Right hindlimb (tissue), 1 donor: ENCODE measurements at regions not wholly inside any gene's neighbourhood (a gene's known extent, or its start where the extent isn't known, plus 50 kb on each side); places are given as distances from the start of the nearest gene placed in this dataset.
A peak's percentile ranks its signal among the peaks of the same experiment; 100 is the strongest.
"Not testable (repeated sequence)": the region's sequence is repeated elsewhere in the genome, so short reads cannot be mapped to it uniquely, and the experiment has no call there.

Experiments
- DNase-seq: peaks from one replicate; pipeline ENCODE4 v3.0.0-alpha.2; 2018

- no peak for DNase-seq
Measured at GRCh38 chr5:124614836-124615385, 131.5 kb downstream of the ZNF608 start.

- DNase-seq, result no peak
Measured at GRCh38 chr5:124614105-124614504, 132.3 kb downstream of the ZNF608 start.

- DNase-seq, result no peak
Measured at GRCh38 chr5:124613273-124613953, 133.0 kb downstream of the ZNF608 start.

DNA sequence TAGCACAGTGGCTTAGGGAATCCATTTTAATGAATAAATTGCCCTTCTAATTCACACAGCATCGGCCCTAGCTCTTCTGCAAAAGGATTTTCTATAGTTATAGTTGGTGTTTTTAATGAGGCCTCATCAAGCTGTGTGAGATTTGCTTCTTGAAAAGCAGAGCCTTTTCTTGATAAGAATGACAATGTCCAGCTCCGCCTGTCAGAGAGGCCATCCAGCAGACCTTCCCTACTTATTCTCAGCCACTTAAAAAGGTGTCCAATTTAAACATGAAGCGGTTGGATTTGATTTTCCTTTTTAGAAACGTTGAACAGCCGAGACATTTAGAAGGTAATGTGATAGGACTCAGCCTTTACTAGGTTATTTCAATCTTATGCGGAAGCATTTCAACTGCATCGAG lies 134.4 kb downstream of the ZNF608 start:
- DNase-seq, result no peak

- DNase-seq, result not testable (repeated sequence)
Measured at GRCh38 chr5:124611262-124611661, 135.2 kb downstream of the ZNF608 start.

GRCh38 chr5:124609685-124610084 lies 136.8 kb downstream of the ZNF608 start:
- not testable (repeated sequence) for DNase-seq

DNA sequence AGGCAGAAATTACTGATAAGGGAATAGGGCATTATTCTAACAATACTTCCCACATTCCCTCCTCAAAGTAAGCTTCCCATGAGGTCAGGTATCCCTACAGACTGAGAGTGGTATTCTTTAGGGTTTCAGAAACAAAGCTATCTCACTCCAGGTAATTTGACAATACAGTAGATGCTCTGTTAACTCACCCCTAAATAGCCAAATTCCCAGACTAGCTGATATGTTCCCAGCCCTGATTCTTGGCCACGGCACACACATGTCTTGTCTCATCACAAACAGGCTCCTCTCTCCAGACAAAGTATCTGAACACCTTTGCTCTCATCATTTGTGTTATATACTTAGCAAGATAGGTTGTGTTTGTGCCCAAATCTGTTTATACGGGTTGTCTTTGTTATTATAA lies 139.9 kb downstream of the ZNF608 start:
- DNase-seq, result no peak

- no peak for DNase-seq
Measured at GRCh38 chr5:124606093-124606492, 140.3 kb downstream of the ZNF608 start.

DNA sequence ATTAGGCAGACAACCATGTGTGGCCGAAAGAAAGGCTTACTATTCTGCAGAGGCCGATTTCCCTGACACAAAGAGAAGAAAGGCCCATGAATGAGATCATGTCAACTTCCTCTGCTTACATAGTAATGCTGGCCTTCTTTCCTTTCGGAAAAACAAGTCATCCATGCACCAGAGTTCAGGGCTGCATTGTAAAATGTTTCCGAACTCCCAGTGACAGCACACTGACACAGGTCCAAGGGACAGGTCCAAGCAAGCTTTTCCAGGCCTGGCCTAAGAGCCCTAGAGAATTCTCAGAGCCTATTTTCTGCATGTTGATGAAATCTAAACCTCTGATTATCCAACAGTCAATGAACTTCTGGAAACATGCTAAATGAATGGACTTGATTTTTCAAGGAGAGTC lies 140.9 kb downstream of the ZNF608 start:
- DNase-seq, result peak; percentile 92

DNA sequence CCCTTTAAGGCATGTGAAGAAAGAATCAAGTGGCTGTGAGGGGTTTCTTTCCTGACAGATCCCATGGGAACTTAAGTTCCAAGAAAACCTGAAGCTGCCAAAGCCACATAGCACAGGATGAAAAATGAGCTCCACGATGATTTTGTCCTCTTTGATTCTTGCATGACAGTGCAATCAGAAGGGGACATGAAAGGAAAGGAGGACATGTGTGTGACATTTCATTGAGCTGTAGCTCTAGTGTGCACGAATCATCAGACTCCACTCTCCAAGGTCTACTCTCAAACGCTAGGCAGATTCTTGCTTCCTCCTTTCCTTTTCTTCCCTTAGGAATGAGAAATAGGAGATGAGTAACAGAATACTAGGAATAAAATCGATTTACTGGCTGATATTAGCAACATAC lies 142.0 kb downstream of the ZNF608 start:
- DNase-seq, result peak; percentile 22

- DNase-seq, result no peak
Measured at GRCh38 chr5:124602925-124603650, 143.4 kb downstream of the ZNF608 start.

DNA sequence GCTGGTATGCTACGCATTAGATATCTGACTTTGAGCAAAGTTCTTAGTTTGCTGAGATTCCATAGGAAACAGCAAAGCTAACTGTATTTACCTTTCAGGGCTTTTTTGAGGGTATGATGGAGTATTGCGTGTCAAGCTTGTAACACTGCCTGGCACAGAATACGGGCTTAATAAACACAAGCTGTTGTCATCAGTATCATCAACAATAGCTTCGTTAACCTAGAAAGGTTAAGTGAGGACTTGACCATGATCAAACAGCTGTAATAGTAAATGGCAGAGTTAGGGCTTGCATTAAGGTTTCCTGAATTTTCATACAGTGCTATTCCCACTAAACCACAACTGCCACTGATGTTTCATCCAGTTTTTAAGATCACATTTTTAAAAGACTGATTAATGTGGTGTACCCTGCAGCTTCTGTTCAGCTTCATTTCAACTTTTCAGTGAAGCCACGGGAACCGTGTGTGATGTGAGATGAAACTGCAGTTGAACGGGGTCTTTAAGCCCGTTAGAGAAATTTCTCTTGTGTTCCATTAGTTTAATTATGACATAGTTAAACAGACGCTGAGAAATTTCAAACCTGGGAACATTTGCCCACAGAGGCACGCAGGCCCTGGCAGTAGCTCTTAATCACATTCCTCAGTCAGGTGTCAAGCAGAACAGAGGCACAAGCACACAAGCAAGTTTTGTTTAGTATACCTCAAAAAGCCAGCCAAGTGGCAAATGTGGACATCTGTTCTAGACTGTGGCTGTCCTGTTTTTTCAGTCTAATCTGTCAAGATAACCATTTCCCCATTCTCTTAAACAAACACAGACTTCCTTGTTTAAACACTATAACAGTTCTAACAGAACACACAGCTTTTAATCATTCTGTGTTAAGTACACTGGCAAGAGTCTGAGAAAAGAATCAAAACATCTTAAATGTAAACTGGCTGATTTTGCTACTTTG lies 147.1 kb downstream of the ZNF608 start:
- DNase-seq, result peak; percentile 36

GRCh38 chr5:124596595-124597421 lies 149.6 kb downstream of the ZNF608 start:
- no peak for DNase-seq

- DNase-seq, result no peak
Measured at GRCh38 chr5:124593952-124594351, 152.5 kb downstream of the ZNF608 start.

DNA sequence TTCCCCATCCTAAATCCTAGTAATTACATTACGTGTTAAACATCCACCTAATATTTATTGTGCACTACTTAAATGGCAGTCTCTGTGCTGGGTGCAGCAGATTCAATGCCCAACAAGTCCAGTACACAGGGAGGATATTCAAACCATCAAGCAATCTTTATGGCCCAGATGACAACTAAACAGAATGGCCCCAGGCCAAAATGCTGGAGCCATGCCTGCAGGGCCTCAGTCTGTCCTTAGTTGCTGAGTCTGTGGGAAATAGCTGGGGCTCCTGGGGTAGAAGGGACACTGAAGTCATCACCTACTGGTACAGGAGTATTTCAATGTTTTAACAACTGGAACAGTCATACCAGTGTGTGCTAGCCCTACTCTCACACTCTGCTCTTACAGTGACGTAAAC lies 153.5 kb downstream of the ZNF608 start:
- no peak for DNase-seq

DNA sequence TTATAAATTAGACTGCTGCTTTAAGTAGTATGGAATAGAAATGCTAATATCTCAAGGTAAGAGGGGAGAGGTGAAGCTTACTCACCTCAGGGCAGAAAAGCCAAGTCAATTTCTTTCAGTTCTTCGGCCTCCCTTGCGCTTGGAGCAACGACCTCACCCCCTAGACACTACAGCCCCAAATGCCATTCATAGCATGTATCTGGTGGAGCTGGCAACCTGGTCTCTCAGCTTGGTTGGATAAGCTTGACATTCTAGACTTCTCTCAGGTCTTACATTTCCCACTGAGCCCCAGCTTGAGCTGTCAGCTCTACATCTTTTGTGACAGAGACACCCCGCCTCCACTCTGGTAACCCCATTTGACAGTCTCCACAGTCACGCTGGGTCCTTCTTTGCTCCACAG lies 154.9 kb downstream of the ZNF608 start:
- no peak for DNase-seq

GRCh38 chr5:124590686-124591085 lies 155.8 kb downstream of the ZNF608 start:
- DNase-seq, result no peak

GRCh38 chr5:124587280-124587679 lies 159.2 kb downstream of the ZNF608 start:
- DNase-seq, result no peak

DNA sequence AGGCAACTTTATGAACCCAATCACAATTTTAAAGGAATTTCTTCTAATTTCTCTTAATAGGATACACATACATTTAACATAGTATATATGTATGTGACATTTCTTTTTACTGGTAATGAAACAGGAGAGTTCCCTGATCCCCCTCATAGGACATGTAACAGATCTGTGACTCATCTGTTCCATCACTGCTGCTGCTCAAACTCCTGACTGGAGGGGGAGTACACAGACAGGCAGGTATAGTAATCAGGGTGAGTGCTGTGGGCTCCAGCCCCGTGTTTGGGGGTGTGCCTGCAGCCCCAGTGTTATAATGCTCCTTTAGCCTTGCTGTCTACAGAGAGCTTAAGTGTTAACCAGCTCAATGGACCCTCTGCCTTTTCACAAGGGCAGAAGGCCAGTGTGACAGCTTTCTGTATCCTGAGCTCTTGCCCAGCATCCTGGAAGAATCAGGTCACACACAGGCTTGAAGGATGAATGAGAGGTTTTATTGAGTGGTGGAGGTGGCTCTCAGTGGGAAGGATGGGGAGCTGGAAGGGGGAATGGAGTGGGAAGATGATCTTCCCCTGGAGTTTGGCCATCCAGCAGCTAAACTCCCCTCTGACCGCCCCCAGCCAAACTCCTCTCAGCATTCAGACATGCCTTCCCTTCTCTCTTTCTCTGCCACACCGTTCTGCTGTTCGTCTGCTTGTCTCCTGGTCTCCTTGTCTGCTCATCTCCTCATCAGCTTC lies 161.3 kb downstream of the ZNF608 start:
- DNase-seq, result no peak

GRCh38 chr5:124583469-124584350 lies 162.7 kb downstream of the ZNF608 start:
- no peak for DNase-seq

DNA sequence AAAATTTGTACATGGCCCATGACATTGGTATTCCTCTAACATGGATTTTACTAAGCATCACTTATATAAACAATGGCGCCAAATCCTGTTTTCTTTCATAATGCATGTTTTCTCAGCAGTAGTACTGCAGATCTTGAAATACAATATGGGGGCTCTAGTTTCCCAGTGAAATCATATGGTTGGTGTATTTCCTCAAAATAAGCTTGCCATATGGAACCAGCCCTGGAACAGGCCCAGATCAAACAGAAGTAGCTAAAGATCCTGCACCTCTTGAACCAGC lies 163.9 kb downstream of the ZNF608 start:
- no peak for DNase-seq
